ENCODE measurements at regions not wholly inside any gene's neighbourhood (a gene's known extent, or its start where the extent isn't known, plus 50 kb on each side); places are given as distances from the start of the nearest gene placed in this dataset.

- no peak overlapping the region for H3K4me3 ChIP-seq (ENCODE audit: low read depth, low read length)
- DNase-seq (ENCODE audit: low read depth) = no peak
- no peak for TF ChIP-seq CTCF (IDR thresholded peaks at IDR 0.05; ENCODE audit: control insufficient read depth, extremely low read depth, insufficient read depth)
These were observed 193.0 kb upstream of the RPS6KA3 start for GRCh38 chrX:20459410-20460350.

- TF ChIP-seq CTCF (IDR thresholded peaks at IDR 0.05; ENCODE audit: control insufficient read depth, extremely low read depth, insufficient read depth) = no peak
- no peak overlapping the region for H3K4me3 ChIP-seq (ENCODE audit: low read depth, low read length)
- DNase-seq (ENCODE audit: low read depth) = no peak
These were observed 190.3 kb upstream of the RPS6KA3 start for GRCh38 chrX:20456971-20457370.

- no peak overlapping the region for H3K4me3 ChIP-seq (ENCODE audit: low read depth, low read length)
- DNase-seq (ENCODE audit: low read depth) = no peak
- TF ChIP-seq CTCF (IDR thresholded peaks at IDR 0.05; ENCODE audit: control insufficient read depth, extremely low read depth, insufficient read depth) = no peak
These were observed 188.3 kb upstream of the RPS6KA3 start for GRCh38 chrX:20455001-20455400.

DNA sequence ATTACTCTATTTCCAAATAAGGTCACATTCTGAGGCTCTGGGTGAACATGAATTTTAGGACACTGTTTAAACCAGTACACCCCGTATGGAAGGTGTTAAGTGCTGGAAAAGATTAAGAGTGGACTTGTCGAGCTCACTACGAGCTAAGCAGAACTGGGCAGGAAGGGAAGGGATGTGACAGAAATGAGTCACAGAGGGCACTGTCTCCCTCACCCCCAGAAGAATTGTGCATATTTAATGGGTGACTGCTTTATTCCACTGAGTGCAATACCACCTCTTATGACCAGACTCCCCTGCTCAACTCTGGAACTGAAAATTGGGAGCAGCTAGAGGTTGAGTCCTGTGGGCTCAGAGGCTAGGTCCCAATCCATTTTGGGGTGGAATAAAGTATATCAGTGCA, 187.4 kb upstream of the RPS6KA3 start:
- no peak for DNase-seq (ENCODE audit: low read depth)

DNA sequence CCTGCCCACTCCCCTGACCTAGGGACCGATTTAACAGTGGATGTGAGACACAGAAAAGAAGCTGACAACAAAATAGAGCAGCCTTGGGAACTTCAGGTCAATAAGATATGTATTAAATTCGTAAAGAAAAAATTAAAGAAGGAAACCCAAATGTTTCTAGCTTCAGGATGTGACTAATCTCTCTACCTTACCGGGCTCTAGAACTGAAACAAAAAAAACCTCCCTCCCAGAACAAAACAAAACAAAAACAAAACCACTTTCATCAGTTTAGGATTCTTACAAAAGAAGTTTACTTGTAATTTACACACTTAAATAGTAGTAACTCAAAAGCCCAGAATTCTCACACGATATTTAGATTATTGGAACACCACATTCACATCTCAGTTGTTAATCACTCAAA, 185.8 kb upstream of the RPS6KA3 start:
- no peak for DNase-seq (ENCODE audit: low read depth)

More for the DNA sequence above, 187.4 kb upstream of the RPS6KA3 start:
- no peak for TF ChIP-seq CTCF (IDR thresholded peaks at IDR 0.05; ENCODE audit: control insufficient read depth, extremely low read depth, insufficient read depth)
- H3K4me3 ChIP-seq (ENCODE audit: low read depth, low read length) = no peak overlapping the region

GRCh38 chrX:20451929-20452328, 185.2 kb upstream of the RPS6KA3 start:
- no peak overlapping the region for H3K4me3 ChIP-seq (ENCODE audit: low read depth, low read length)
- DNase-seq (ENCODE audit: low read depth) = no peak
- TF ChIP-seq CTCF (IDR thresholded peaks at IDR 0.05; ENCODE audit: control insufficient read depth, extremely low read depth, insufficient read depth) = no peak

More for the DNA sequence above, 185.8 kb upstream of the RPS6KA3 start:
- TF ChIP-seq CTCF (IDR thresholded peaks at IDR 0.05; ENCODE audit: control insufficient read depth, extremely low read depth, insufficient read depth) = no peak
- no peak overlapping the region for H3K4me3 ChIP-seq (ENCODE audit: low read depth, low read length)
